Fibroblast of lung (primary cell): ENCODE measurements at regions not wholly inside any gene's neighbourhood (a gene's known extent, or its start where the extent isn't known, plus 50 kb on each side); places are given as distances from the start of the nearest gene placed in this dataset.

ENCODE experiments used
- DNase-seq, 2 donors: peaks; one replicate each; pipeline versions ENCODE4 v3.0.0 to v3.0.0-alpha.2; 2010; ENCODE audit warnings: low read depth in 2 of 2
- H2AFZ ChIP-seq: 2 replicates; pipeline ENCODE4 v1.5.1; 2012; ENCODE audit warnings: low read length, control low read depth, inconsistent platforms
- H3K27ac ChIP-seq: 2 replicates; pipeline ENCODE4 v1.5.1; 2011; ENCODE audit warnings: low read length, control low read depth; ENCODE audit not compliant: insufficient read depth
- H3K27me3 ChIP-seq: 2 replicates; pipeline ENCODE4 v1.5.1; 2011; ENCODE audit warnings: mild to moderate bottlenecking, low read length; ENCODE audit not compliant: control insufficient read depth, insufficient read depth
- H3K36me3 ChIP-seq: 2 replicates; pipeline ENCODE4 v1.5.1; 2011; ENCODE audit warnings: low read length; ENCODE audit not compliant: control insufficient read depth, insufficient read depth
- H3K4me1 ChIP-seq: 2 replicates; pipeline ENCODE4 v1.5.1; 2011; ENCODE audit warnings: low read length; ENCODE audit not compliant: control insufficient read depth, insufficient read depth; ENCODE audit errors: extremely low read depth
- H3K4me2 ChIP-seq: 2 replicates; pipeline ENCODE4 v1.5.1; 2011; ENCODE audit warnings: low read length, control low read depth; ENCODE audit not compliant: insufficient read depth; ENCODE audit errors: extremely low read depth
- H3K4me3 ChIP-seq, 4 experiments: fragments of 200-600 bp in 1 of 4; sonication (generic) in 1 of 4; replicated peaks in 1 of 4; 2 replicates each; pipeline ENCODE4 v1.5.1; 2011 to 2016; ENCODE audit warnings: low read length in 4 of 4, low read depth in 3 of 4, mild to moderate bottlenecking in 3 of 4, control low read depth in 2 of 4, inconsistent platforms in 1 of 4, mixed read lengths in 1 of 4; ENCODE audit not compliant: insufficient read depth in 1 of 4; ENCODE audit errors: control extremely low read depth in 1 of 4
- H3K79me2 ChIP-seq: 2 replicates; pipeline ENCODE4 v1.5.1; 2012; ENCODE audit warnings: mild to moderate bottlenecking, low read length, inconsistent platforms; ENCODE audit not compliant: control insufficient read depth, insufficient read depth
- H3K9ac ChIP-seq: 2 replicates; pipeline ENCODE4 v1.5.1; 2011; ENCODE audit warnings: mild to moderate bottlenecking, low read length, control low read depth; ENCODE audit not compliant: insufficient read depth
- H3K9me3 ChIP-seq: 2 replicates; pipeline ENCODE4 v1.5.1; 2012; ENCODE audit warnings: low read depth, low read length; ENCODE audit not compliant: control insufficient read depth, insufficient read depth
- H4K20me1 ChIP-seq: 2 replicates; pipeline ENCODE4 v1.5.1; 2011; ENCODE audit warnings: low read length; ENCODE audit not compliant: control insufficient read depth, insufficient read depth; ENCODE audit errors: extremely low read depth
- CTCF ChIP-seq, 2 donors: IDR thresholded peaks in 1 of 2; conservative IDR thresholded peaks in 1 of 2; 1 replicate in 1 of 2; 2 replicates in 1 of 2; pipeline ENCODE4 v1.5.1; 2011 to 2012; ENCODE audit warnings: low read length in 2 of 2, control low read depth in 1 of 2, inconsistent platforms in 1 of 2, low read depth in 1 of 2, mild to moderate bottlenecking in 1 of 2
- EZH2 ChIP-seq: IDR thresholded peaks from 2 replicates; pipeline ENCODE4 v1.5.1; 2012; ENCODE audit warnings: low read length, control low read depth, mild to moderate bottlenecking; ENCODE audit errors: missing control alignments

GRCh38 chr3:181431748-181432147, 280.0 kb upstream of the SOX2 start:
- Histone ChIP-seq H3K9me3 (no peaks in the 10 kb centered on the region), H3K4me3 (no peak overlapping the region), H3K4me1 (no peaks in the 10 kb centered on the region), H3K9ac (no peak overlapping the region), H3K27ac (no peak overlapping the region), H2AFZ (no peak overlapping the region), H3K79me2 (no peaks in the 10 kb centered on the region), H3K27me3 (no peaks in the 10 kb centered on the region), H3K4me2 (no peak overlapping the region), H3K36me3 (no peaks in the 10 kb centered on the region), H4K20me1 (no peaks in the 10 kb centered on the region)
- DNase-seq = peak in 1 of 2 donors; percentile 47
- TF ChIP-seq CTCF (conservative IDR thresholded peaks at IDR 0.05 in 1 of 2, IDR thresholded peaks at IDR 0.05 in 1 of 2; ENCODE audit: low read depth in 1 of 2, low read length in 2 of 2) (no peak), EZH2 (no peak)

GRCh38 chr3:181425074-181425473, 286.7 kb upstream of the SOX2 start:
- Histone ChIP-seq H2AFZ (no peak overlapping the region), H3K79me2 (no peaks in the 10 kb centered on the region), H3K27me3 (no peaks in the 10 kb centered on the region), H3K9me3 (no peaks in the 10 kb centered on the region), H3K4me1 (no peaks in the 10 kb centered on the region), H4K20me1 (no peaks in the 10 kb centered on the region), H3K4me2 (no peak overlapping the region), H3K4me3 (no peak overlapping the region), H3K27ac (no peak overlapping the region), H3K9ac (no peak overlapping the region), H3K36me3 (no peaks in the 10 kb centered on the region)
- no peak for TF ChIP-seq EZH2
- no peak for DNase-seq

- Histone ChIP-seq H3K4me1 (no peaks in the 10 kb centered on the region), H3K9me3 (no peaks in the 10 kb centered on the region), H3K27ac (no peak overlapping the region), H2AFZ (no peak overlapping the region), H3K9ac (no peak overlapping the region), H3K79me2 (no peaks in the 10 kb centered on the region), H3K36me3 (no peaks in the 10 kb centered on the region), H3K4me3 (no peak overlapping the region), H3K4me2 (no peak overlapping the region), H4K20me1 (no peaks in the 10 kb centered on the region), H3K27me3 (no peaks in the 10 kb centered on the region)
- DNase-seq = no peak
- TF ChIP-seq EZH2 = no peak
- no peak for TF ChIP-seq CTCF (conservative IDR thresholded peaks at IDR 0.05 in 1 of 2, IDR thresholded peaks at IDR 0.05 in 1 of 2; ENCODE audit: low read depth in 1 of 2, low read length in 2 of 2)
Observed at GRCh38 chr3:181418233-181418632, 293.5 kb upstream of the SOX2 start.
